COR-L47 (cell line): ENCODE measurements at regions not wholly inside any gene's neighbourhood (a gene's known extent, or its start where the extent isn't known, plus 50 kb on each side); places are given as distances from the start of the nearest gene placed in this dataset.
A peak's percentile ranks its signal among the peaks of the same experiment; 100 is the strongest.
"Not testable (repeated sequence)": the region's sequence is repeated elsewhere in the genome, so short reads cannot be mapped to it uniquely, and the experiment has no call there.

Experiments used
- DNase-seq: peaks from one replicate; lab custom pipeline; 2025; lab: John Stamatoyannopoulos, UW

DNA sequence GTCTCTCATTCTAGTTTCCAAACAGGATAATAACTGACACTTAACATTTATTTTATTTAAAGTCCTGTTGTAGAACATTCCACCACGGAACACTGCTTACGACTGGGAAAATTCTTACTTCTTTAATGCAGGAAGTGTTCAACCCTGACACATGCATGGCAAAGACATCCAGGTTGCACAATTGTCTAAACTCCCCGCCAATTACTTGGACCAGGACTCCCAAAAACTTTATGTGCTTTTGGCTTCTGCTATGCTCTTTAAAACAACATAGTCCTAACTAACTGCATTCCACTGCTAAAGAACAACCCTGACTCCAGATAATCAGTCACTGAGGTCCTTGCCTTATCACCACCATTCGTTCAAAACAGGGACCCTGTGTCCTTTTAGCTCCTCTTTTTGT lies 995.8 kb downstream of the LTN1 start:
- not testable (repeated sequence) for DNase-seq

DNA sequence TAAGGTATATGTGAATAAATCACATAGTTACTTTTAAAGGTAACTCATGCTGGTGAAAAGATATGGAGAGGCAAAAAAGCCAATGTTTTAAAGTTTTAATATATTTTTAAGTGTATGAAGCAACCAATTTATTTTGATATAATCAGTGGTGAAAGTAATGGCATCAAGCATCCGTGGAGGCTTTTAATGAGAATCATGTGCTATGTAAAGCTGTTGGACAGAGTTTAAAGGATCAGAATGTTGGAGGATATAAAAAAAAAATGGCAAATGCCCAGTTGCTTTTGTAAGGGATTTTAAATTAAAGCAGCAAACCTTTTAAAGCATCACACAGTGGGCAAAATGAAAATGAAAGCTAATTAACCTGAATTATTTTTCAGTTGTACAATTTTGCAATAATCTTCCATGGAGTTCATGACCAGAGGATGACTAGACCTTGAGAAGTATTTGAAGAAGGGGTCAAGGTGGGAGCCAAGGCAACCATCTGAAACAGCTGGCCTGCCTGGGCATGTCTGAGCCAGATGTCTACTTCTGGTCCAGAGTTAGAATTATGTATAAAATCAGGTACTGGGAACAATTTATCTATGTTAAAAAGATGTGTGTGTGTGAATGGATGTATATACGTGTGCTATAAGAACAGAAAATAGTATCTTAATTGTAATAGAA lies 1007.9 kb downstream of the LTN1 start:
- DNase-seq = not testable (repeated sequence)

DNA sequence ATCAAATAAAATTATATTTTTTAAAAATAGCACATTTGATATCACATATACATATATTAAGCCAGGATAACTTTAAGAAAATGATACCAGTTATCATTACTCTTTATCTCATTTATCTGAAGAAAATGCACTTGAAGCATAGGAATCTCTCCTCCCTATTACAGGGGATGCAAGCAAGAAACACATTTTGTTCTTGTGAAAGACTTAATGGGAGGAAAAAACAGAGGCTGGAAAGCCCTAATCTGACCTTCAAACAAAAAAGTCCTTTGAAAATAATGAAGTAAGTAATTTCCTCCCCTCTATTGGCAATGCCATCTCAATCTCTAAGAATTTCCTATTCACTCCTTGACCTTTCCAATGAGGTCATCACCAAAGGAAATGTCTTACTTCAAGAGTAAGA lies 1012.6 kb upstream of the ADAMTS5 start:
- DNase-seq = not testable (repeated sequence)

DNA sequence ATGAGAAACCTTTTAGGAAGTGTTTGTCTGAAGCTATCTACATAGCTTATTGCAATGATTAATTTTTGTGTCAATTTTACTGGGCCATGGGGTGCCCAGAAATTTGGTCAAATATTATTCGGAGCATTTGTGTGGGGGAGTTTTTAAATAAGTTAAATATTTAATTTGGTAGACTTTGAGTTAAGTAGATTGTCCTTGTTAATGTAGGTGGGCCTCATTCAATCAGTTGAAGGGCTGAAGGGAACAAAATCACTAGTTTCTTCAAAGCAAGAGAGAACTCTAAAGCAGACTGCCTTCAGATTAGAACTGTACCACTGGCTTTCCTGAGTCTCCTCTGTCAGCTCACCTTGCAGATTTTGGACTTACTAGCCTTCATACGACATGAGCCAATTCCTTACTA lies 1008.6 kb upstream of the ADAMTS5 start:
- DNase-seq = no peak

DNA sequence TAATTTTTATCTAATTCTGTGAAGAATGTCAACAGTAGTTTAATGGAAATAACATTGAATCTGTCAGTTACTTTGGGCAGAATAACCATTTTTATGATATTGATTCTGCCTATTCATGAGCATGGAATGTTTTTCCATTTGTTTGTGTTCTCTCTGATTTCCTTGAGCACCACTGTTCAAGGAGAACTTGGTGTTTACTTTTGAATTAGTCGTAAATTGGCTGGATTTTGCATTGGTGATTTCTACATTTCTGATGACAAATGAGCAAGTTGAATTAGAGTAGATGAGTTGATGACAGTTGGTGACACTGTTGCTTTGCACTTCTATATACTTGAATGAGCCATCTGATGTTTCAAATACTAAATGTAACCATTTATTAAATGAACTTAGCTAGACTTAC lies 1007.3 kb upstream of the ADAMTS5 start:
- not testable (repeated sequence) for DNase-seq

DNA sequence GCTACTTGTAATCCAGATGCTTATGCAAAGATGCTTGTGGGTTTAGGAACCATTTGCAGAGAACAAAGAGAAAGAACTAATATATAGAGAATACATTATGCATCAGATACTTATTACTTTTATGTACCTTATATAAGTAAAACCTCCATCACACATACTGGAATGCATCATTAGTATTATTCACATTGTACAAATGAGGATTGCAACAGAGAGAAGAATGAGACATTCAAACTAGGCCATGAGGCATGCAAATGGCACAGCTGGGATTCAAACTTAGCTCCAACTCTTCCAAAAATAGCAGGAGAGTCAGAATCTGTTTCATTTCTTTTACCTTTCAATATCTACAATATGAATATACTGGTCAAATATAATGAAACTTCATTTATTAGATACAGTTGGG lies 1001.4 kb upstream of the ADAMTS5 start:
- DNase-seq = not testable (repeated sequence)

DNA sequence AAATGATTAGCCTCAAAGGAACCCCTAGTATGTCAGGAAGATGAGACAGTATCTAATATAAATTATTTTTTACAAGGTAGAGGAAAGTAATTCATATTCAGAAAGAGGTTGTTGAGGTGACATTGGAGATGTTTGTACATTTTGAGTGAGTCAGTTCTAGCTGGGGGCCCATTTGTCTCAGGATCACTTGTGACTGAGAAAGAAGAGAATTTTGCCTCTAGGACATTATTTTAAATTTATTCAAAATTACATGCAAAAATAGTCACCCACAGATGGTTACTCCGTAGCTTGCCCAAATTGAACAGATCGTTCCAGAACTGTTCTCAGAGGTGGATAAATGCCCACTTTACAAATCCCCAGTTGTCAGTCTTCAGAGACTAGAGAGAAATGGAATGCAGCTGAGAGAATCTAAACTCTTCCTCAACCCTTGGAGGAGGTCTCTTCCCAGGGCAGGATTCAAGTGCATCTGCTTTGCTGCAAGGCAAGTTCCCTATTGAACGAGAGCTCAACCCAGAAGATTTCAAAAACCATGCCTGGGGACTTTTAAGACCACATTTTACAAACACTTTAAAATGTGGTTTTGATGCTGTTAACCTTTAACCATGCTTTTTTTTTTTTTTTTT lies 987.8 kb upstream of the ADAMTS5 start:
- no peak for DNase-seq

DNA sequence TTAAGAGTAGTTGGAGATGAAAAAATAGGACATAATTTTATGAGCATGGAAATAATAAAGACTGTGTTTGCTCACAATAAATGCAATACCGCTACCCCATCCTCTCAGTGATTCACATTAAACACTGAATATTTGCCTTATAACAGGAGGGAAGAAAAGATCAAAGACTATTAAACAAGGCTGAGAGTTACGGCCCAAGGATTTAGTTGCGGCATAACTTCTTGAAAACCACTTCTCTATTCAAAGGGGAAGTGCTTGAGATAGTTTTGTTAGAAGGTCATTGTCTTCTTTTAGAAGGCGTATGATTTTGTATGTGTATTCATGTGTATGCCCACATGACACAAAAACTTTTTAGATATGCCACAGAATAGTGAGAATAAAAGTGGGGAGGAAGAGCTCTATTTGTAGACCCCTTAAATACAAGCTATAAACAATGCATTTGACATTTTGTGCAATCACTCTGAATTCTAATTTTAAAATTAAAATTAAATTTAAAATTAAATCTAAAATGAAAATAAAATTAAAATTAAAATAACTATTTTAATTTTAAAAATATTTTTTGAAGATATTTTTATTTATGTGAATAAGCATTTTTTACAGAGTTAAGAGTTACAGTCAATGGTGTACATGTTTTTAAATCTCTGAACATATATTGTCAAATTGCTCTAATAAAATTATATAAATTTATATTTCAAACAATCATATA lies 986.6 kb upstream of the ADAMTS5 start:
- no peak for DNase-seq

DNA sequence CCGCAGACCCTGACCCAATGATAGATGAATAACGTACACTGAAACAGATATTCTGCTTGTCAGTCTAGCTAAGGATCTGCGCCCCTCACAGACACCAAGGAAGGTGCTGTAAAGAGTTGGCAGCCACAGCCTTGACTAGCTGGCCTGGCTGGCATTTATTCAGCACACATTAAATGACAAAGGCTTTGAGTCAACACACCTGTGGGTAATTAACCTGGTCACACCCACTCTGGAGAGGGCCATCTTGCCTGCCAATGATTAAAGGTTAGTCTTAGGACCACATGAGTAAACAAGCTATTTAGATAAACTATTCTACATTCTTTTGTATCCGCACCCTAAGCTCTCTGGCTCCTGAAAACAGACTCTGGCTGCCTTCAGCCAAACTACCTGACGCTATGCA lies 982.2 kb upstream of the ADAMTS5 start:
- DNase-seq = peak; percentile 22

DNA sequence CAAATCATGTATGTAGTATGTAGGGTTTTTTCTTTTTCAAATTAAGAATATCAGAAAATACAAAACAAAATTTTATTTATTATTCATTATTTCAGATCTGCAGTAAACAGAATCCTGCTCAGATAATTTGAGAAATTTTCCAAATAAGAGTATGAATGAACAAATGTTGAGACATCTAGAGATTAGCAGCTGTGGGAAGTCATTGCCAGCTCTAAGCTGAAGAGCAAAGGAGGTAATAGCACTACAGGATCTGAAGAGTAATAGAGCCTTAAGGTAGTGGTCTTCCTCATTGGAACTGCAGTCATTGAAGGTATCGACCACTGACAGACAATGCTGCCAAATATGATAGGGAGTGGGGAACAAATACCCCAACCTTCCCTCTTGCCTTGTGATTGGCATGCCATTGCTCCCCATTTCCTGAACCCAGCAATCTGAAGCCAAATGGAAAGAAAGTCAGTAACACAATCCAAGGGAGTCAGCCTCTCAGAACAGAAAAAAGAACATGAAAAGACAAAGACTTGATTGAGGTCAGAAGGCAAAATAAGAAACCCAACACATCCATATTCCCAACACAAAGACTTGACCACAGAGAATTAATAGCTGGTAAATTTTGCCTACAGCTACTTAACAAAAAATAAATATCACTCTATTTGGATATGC lies 963.4 kb upstream of the ADAMTS5 start:
- not testable (repeated sequence) for DNase-seq

DNA sequence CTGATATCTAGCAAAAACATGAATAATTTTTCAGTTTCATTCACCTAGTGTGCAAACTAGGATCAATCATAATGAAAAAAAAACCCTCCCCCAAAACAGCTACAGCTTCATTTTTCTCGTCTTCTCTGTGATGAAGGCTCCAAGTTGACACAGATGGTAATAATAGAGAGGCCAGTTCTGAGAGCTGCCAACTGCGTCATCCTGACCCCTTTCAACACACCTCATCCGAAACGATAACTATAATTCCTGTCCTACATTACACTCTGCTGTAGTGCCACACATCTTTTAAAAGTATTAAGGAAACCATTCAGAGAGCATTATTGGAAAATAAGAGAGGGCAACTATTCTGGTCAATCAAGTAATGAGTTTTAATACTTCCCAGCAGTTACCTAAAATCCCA lies 962.3 kb upstream of the ADAMTS5 start:
- not testable (repeated sequence) for DNase-seq

DNA sequence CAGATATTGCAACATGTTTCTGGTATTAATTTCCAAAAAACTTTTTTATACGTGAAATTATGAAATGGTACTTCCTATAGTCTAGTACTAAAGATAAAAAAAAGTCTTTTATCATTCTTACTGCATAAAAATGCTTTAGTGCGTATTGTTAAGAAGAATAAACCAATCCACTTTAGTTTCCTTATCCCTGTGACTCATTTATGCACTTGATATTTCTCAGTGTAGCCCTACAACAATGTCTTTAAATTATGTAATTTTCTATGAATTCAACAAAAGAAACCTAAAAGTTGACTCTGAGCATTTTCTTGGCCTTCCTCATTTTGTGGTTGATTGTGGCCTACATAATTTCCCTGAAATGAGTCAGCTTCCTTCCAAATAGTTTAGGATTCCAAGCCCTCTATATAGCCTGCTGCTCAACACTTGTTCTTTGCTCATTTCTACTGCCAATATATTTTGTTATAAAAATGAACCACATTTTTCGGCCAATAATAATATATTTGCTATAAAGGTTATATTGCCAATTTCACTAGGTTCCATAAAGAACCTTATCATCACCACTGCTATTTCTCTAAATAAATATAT lies 961.7 kb upstream of the ADAMTS5 start:
- DNase-seq = not testable (repeated sequence)

DNA sequence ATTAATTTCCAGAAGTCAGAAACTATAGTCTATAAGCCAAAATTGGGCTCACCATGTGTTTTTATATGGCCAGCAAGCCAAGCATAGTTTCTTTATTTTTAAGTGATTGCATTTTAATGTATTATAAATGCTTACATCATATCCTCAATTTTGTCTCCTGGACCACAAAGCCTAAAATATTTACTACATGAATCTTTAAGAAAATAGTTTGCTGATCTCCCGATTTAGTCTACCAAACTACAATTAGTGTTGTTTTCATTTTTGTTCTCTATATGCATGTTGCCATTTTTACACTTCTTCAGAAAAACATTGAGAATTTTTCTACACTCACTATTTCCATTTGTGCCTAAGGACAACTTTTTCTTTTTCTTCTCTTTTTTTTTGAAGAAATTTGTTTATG lies 954.5 kb upstream of the ADAMTS5 start:
- DNase-seq = not testable (repeated sequence)

DNA sequence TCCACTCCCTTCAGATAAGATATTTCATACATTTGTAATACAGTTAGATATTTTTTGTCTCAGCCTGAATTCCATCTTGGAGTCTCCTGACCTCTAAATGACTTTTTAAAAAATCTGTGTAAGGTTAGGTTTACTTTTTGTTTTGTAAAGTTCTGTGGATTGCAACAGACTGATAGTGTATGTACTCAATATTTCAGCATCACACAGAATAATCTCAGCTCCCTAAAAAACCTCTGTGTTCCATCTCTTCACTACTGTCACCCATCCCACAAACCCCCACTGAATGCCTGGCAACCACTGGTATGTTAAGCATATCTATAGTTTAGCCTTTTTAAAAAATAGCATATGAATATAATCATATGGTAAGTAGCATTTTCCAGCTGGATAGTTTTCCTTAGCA lies 951.1 kb upstream of the ADAMTS5 start:
- DNase-seq = not testable (repeated sequence)

DNA sequence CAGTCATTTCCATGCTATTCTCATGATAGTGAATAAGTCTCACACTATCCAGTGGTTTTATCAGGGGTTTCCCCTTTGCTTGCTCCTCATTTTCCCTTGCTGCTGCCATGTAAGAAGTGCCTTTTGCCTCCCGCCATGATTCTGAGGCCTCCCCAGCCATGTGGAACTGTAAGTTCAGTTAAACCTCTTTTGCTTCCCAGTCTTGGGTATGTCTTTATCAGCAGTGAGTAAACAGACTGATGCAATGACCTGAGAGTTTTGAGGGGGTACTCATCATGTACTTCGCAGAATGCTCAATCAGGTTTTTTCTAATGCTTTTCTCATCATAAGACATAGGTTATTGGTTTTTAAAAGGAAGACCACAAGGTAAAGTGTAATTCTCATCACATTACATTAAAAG lies 949.4 kb upstream of the ADAMTS5 start:
- not testable (repeated sequence) for DNase-seq

DNA sequence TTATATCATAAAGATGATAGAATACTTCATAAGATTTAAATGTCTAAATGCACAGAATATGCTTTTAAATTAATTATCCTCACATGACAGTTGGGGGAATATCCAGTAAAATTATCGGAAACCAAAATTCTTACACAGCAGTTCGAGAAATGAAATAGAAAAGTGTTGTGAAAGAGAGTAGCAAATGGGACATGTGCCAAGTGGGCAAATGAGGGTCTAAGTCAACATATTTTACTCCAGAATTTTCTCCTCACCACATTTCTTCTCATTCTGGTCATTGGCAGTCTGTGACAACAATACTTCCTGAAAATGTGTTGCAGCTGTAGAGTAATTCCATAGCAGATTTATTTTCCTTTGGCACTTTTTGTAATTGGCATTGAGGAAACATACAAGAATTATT lies 945.2 kb upstream of the ADAMTS5 start:
- DNase-seq = not testable (repeated sequence)

DNA sequence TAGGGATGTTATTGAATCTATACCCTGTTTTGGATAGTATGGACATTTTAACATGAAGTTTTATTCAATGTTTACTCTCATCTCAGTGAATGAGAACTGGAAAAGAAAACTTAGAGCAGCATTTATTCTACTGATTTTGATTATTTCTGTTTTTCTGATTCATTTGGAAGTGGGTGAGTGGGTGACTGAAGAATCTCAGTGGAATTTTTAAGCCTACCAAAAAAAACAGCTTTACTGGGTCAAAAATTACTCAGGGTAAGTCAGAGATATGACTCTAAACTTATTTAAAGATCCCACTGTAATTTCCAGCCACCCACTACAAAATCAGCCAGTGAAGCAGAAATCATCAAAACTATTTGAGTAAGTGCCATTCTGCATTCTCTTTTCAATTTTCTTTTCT lies 942.6 kb upstream of the ADAMTS5 start:
- DNase-seq = not testable (repeated sequence)

DNA sequence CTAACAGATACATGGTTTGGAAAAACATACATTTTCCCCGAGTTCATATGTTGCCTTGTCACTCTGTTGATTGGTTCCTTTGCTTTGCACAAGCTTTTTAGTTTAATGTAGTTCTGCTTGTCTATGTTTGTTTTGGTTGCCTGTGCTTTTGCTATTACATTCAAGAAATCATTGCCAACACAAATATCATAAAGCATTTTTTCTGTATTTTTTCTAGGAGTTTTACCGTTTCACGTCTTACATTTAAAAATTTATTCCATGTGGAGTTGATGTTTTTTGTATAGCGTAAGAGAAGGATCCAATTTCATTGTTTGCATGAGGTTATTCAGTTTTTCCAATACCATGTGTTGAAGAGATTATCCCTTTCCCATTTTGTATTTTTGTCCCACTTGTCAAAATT lies 941.9 kb upstream of the ADAMTS5 start:
- DNase-seq = not testable (repeated sequence)

DNA sequence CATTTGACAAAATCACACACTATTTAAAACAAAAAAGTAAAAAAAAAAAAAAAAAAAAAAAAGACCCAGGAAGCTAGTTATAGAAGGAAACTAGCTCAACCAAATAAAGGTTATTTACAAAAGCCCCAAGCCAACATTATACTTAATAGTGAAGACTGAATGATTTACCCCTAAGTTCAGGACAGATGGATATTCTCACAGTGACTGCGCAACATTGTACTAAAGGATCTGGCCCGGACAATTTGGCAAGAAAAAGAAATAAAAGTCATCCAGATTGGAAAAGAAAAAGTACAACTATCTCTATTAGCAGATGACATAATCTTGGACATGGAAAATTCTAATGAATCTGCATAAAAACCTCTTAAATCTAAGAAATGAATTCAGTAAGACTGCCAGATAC lies 936.0 kb upstream of the ADAMTS5 start:
- DNase-seq = not testable (repeated sequence)

DNA sequence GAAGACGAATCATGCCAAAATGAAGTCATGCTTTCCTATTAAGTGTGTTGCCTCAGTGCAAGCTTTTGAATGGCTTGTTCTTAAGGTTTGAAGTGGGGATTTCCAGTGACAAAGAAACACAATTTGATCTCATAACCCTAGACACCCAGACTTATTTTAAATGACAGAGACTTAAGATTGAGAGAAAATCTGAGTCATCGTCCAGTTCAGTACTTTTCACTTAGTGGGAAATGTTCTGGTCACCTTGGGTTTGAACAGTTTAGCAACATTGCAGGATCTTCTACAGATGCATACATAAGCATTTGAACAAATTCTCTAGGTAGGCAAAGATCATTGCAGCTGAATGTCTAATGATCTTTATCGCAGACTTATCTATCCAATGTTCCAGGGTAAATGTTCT lies 926.7 kb upstream of the ADAMTS5 start:
- DNase-seq = not testable (repeated sequence)

DNA sequence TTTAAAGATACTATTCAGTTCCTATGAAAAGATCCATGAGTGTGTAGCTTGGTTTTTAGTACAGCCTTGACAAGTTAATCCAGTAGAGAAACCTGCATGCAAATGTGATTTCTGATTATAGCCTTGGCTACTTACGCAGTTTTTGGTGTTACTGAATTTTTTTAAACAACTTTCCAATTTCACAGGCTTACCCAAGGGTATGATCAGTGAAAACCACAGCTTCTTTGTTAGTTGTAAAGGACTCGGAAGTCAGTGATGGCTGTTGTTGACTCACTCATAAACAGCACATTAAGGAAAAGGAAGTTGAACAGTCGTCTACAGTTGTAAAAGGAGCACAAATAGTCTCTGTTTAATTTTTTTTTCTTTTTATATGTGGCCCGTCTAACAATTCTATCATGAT lies 924.6 kb upstream of the ADAMTS5 start:
- not testable (repeated sequence) for DNase-seq

DNA sequence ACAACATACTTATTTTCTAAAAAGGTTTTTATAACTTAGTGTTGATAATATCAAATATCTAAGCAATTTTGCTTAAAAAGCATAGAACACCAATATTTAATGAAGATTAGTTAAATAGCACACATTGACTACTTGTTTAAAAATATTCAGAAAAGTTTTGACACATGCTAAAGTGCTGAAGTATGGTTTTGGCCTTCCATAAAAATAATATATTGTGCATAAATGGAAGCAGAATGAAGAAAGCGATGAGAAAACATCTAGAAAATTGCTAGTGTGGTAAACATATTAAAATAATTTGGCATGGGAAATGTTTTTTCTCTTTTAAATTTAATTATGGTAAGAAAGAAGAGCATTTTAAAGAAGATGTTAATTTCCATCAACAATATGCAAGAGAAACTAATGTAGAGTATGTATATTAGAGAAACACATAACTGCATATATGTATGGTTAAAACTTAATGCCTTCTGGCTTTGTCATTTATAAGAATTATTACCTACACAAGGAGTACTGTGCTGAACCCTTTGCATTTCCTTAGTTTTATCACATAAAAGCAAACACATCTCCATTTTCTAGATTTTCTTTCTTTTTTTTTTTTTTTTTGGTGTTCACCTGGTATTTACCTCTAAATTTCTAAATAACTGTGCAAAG lies 921.0 kb upstream of the ADAMTS5 start:
- DNase-seq = not testable (repeated sequence)
